HG03342 (cell line): ENCODE measurements at regions not wholly inside any gene's neighbourhood (a gene's known extent, or its start where the extent isn't known, plus 50 kb on each side); places are given as distances from the start of the nearest gene placed in this dataset.

ENCODE experiments used
- ATAC-seq: cut with Tn5 transposase; IDR thresholded peaks from one replicate; pipeline ENCODE4 v1.9.1; 2021; ENCODE audit warnings: mild to moderate bottlenecking, moderate library complexity; ENCODE audit not compliant: unreplicated experiment

- no peak for ATAC-seq
Measured at GRCh38 chr1:56395776-56396175, 183.6 kb downstream of the PLPP3 start.

GRCh38 chr1:56394298-56394697, 185.1 kb downstream of the PLPP3 start:
- ATAC-seq, result no peak

GRCh38 chr1:56390934-56391731, 188.2 kb downstream of the PLPP3 start:
- no peak for ATAC-seq

DNA sequence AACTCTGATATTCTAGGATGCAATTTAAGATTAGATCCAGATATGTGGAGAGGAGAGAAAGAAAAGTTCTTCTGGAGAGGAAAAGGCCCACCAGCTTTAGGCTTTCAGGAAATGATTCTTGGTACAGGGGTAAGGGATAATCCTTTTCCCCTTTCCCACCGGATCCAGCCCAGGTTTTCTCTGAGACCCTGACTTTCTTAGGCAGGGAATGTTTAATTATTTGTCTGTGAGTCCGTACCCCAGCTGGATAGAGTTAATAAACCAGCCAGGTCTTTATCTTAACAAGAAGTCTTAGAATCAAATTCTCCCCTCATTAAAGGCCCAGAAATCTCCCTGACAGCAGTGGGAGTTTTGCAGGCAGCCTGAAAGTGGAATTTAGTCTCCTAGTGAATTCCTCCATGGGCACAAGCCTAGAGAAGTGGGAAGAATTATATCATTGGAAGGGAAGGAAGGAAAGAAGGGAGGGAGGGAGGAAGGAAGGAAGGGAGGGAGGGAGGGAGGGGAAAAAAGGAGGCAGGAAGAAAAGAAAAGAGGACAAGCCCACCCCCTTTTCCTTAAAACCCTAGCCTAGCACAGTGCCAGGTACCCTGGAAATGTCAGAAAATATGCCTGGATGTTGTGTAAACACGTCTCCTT, 189.0 kb downstream of the PLPP3 start:
- no peak for ATAC-seq

GRCh38 chr1:56389813-56390212, 189.6 kb downstream of the PLPP3 start:
- no peak for ATAC-seq

GRCh38 chr1:56387071-56387740, 192.2 kb downstream of the PLPP3 start:
- no peak for ATAC-seq

DNA sequence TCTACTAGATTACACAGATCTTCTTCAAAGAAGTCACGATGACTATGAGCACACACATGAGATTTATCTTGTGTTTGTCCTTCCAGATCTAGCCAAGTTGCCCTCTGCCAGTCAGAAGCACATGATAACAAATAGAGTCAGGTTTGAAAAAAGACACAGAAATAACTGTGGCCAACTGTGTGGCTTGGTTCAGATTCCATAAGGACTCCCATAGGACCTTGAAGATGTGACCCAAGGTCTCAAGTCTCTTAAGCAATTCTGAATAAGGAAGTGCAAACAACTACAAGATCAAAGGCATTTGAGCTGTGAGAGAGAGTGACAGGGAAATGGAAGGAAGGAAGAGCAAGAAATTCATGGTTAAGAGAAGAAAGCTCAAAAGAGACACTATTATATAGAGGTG, 194.0 kb downstream of the PLPP3 start:
- ATAC-seq, result no peak

DNA sequence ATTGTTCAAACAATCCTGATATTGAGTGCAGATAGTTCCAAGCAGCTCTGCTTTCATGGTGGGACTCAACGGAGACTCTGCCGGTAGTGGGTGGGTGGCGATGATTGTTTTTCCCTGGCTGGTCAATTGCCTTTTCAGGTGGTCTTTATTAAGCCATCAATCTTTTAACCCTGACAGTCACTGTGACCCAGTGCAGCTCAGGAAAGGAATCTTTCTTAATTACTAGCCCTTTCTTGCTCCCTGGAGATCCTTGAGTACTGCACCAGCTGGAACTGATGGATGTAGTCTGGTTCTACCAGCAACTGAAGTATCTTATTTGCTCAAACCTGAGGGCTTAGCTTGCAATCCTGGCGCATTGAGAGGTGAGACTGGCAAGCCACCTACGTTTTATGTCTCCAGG, 196.4 kb downstream of the PLPP3 start:
- no peak for ATAC-seq

- ATAC-seq, result no peak
Measured at GRCh38 chr1:56380531-56380930, 198.8 kb downstream of the PLPP3 start.

GRCh38 chr1:56378341-56379070, 200.9 kb downstream of the PLPP3 start:
- ATAC-seq, result no peak

GRCh38 chr1:56377431-56377830, 201.9 kb downstream of the PLPP3 start:
- no peak for ATAC-seq

GRCh38 chr1:56376188-56376984, 203.0 kb downstream of the PLPP3 start:
- ATAC-seq, result no peak

- no peak for ATAC-seq
Measured at GRCh38 chr1:56375326-56375804, 204.0 kb downstream of the PLPP3 start.

DNA sequence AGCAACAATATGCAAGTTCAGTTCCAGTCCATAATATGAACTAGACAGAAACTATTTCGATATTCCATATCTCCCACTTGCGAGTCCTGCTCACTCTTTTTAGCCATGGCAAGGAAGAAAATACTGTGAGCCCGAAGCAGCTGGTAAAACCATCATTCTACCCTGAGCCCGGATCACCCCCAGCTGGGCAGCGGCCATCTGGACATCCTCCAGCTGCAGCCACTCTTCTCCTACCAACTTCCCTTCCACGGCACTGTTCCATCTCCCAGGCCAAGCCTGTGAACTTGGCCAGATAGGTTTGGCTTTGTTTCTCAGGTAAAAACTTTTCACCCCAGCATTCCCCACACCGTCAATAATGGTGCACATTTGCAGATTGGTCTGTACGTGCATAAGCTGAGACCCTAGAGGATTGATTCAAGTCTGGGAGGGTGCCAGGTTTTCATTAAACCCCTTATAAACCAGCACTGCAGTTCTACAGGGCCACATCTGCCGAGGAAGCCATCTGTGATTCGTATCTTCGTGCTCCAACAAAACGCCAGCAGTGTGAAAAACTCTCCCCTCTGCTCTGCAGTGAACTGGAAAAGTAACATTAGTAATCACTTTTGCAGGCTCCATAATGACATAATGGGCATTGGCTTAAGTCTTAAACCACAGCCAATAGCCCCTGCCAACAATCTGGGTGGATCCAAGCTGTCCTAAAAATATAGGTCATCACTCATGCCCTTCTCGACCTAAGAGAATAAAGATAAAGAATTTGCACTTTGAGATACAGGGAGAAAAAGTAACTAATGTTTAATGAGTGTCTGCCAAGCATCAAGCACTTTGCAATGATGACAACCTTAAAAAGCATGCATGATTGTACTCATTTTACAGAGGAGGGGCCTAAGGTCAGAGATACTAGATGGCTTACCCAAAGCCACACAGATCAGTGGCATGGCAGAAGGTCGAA, 205.1 kb downstream of the PLPP3 start:
- no peak for ATAC-seq

- ATAC-seq, result no peak
Measured at GRCh38 chr1:56370513-56370912, 208.8 kb downstream of the PLPP3 start.

DNA sequence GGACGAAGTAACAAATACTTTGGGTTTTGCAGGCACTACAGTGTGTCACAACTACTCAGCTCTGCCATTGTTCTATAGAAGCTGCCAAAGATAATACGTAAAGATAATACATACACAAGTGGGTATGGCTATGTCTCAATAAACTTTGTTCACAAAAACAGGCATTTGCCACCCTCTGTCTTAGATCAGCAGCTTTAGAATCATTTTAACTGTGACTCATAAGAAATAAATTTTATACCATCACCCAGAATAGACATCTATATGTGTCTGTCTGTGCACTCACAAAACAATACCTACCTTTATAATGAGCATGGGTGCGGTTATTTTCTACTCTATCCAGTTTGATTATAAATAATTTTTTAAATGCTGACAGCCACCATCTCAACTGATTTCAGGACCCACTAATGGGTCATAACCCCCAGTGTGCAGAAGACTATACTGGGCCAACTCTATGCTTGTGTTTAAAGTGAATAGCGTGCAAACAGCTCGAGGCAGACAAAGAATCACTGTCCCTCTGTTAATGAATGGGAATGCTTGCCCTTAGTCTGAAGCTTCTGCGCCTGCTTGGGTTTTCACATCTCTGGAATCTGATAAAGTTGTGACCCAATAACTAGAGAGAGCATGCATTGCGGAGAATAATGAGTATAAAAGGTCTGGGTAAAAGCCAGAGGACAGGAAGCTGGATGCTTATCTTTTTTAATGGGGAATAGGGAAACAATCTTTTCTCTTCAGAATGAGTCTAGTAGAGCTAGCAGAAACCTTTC, 216.2 kb downstream of the PLPP3 start:
- ATAC-seq, result no peak

DNA sequence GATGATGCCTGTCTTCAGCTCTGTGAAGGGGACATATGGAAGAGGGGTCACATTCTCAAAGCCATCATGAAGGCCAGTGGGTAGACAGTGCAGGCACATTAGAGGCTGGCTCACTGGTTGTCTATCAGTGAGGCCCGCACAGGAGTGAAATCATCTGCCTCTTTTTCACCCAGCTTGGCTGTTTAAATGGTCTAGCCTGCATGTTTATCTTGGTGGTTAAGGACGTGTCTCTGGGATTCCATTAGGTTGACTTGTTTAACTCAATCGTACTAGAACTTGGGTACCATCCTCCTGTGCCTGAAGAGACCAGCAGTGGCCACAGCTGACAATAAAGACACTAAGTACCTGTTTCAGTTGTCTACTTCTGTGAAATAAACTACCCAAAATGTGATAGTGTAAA, 219.3 kb downstream of the PLPP3 start:
- ATAC-seq, result no peak

DNA sequence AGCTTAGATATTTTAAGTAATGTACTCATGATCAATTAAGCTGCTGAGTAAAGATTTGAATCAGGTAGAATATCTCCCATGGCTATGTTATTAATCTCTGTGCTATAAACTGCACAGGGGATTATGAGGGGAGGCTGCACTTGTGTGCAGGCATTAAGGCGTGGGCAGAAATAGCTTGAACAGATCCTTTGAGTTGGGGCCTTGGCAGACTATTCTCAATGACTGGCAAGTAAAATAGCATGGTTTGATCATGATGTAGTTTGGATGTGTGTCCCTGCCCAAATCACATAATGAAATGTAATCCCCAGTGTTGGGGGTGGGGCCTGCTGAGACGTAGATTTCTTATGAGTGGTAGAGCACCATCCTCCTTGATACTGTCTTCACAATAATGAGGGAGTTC, 220.3 kb downstream of the PLPP3 start:
- ATAC-seq, result no peak
